Activated naive CD4-positive, alpha-beta T cell treated with anti-CD3 and anti-CD28 coated beads for 36 hours (primary cell): ENCODE measurements at regions not wholly inside any gene's neighbourhood (a gene's known extent, or its start where the extent isn't known, plus 50 kb on each side); places are given as distances from the start of the nearest gene placed in this dataset.

Source experiments
- CTCF ChIA-PET: fragments of 350-600 bp; sonication (Branson Sonifier 250); formaldehyde crosslinking; loops from one replicate; lab custom pipeline; 2021; ENCODE audit warnings: antibody characterized with exemption; lab: Charles Lee
- DNase-seq: peaks from one replicate; pipeline ENCODE4 v3.0.0-alpha.2; 2020
- H3K27ac Mint-ChIP-seq: one replicate; pipeline ENCODE4 v1.8.0; 2021; ENCODE audit warnings: mild to moderate bottlenecking, mixed read lengths
- H3K27me3 Mint-ChIP-seq: one replicate; pipeline ENCODE4 v1.8.0; 2021; ENCODE audit warnings: low read depth, mixed read lengths
- H3K36me3 Mint-ChIP-seq: one replicate; pipeline ENCODE4 v1.8.0; 2021; ENCODE audit warnings: low read depth, mixed read lengths
- H3K4me1 Mint-ChIP-seq: one replicate; pipeline ENCODE4 v1.8.0; 2021; ENCODE audit warnings: low read depth, mixed read lengths
- H3K4me3 Mint-ChIP-seq: one replicate; pipeline ENCODE4 v1.8.0; 2021; ENCODE audit warnings: mild to moderate bottlenecking, moderate library complexity, mixed read lengths
- H3K9me3 Mint-ChIP-seq: one replicate; pipeline ENCODE4 v1.8.0; 2021; ENCODE audit warnings: mixed read lengths
- intact Hi-C: fragments of 100-400 bp; cut with micrococcal nuclease; formaldehyde crosslinking; loops from one replicate; pipeline ENCODE4 v1.15.1; 2023

DNA sequence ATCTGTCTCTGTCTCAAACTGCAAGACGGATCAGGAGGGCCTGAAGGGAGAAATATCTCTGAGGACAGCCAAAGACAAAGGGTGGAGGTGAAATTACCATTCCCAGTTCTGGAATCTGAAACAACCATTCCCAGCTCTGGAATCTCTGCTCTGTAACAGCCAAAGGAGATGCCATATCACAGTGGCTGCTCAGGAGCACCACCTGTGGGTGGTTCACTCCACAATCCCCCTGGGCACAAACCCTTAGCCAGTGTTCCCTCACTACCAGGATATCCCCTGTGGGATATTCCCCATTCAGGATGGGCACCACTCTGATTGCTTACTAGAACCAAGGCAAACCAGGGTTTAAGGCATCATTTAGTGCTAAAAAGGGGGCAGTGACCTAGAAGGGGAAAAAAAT is 199.0 kb downstream of the HTR7 start:
- Mint-ChIP-seq H3K36me3 (no peaks in the 10 kb centered on the region), H3K27ac (no peak overlapping the region), H3K4me3 (no peak overlapping the region), H3K27me3 (peaks cover 4% of the 10 kb centered on the region), H3K4me1 (no peaks in the 10 kb centered on the region), H3K9me3 (peaks cover 3% of the 10 kb centered on the region)
- no peak for DNase-seq
- CTCF ChIA-PET: no interaction called here
- intact Hi-C loops: no loop called here

- Mint-ChIP-seq H3K27me3 (peaks cover 4% of the 10 kb centered on the region), H3K36me3 (no peaks in the 10 kb centered on the region), H3K9me3 (peaks cover 2% of the 10 kb centered on the region), H3K4me3 (no peak overlapping the region), H3K27ac (no peak overlapping the region), H3K4me1 (no peaks in the 10 kb centered on the region)
- CTCF ChIA-PET: no interaction called here
- DNase-seq: no peak
- intact Hi-C loops: no loop called here
Measured at GRCh38 chr10:90665905-90666662, 191.8 kb downstream of the HTR7 start.

DNA sequence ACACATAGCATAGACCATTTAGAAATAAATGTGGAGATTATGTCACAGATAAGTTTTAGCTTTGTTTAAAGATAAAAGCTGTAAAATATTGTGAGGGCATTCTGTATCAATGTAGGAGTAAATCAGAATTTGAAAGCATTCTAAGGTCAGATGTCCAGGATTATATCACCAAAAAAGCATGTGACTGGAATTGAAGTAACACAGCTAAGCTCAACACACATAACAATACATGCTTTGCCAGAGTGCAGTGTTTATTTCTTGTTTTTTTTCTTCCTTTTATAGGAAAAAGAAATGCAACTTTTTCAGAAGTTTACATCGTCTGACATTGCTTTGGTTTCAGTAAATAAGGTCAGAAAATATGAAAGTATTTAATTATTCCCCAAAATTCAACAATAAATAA is 183.4 kb downstream of the HTR7 start:
- Mint-ChIP-seq H3K27ac (no peak overlapping the region), H3K27me3 (peaks cover 6% of the 10 kb centered on the region), H3K9me3 (no peaks in the 10 kb centered on the region), H3K36me3 (no peaks in the 10 kb centered on the region), H3K4me1 (no peaks in the 10 kb centered on the region), H3K4me3 (no peak overlapping the region)
- intact Hi-C loops: no loop called here
- CTCF ChIA-PET: no interaction called here
- DNase-seq: no peak

DNA sequence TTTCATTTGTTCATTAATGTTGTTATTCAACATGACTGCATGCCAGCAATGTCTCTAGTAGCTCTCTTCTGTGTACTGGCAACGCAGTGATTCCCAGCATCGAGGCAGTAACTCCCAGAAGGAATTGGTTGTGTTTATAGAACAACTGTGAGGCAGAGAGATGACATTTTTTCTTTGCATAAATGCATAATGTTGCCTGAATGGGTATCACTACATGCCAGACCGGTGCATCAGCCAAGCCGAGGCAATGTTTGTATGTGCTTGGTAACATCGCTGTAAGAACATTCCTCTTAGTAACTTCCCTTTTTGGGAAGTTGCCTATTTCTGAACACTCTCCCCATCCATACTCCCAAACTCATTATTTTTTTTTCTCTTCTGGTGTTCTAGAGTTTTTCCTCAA is 182.9 kb downstream of the HTR7 start:
- peaks cover 6% of the 10 kb centered on the region for H3K27me3 Mint-ChIP-seq
- intact Hi-C loops: no loop called here
- H3K9me3 Mint-ChIP-seq: no peaks in the 10 kb centered on the region
- no peaks in the 10 kb centered on the region for H3K36me3 Mint-ChIP-seq
- no peak overlapping the region for H3K4me3 Mint-ChIP-seq
- H3K4me1 Mint-ChIP-seq: no peaks in the 10 kb centered on the region
- no peak overlapping the region for H3K27ac Mint-ChIP-seq
- CTCF ChIA-PET: no interaction called here
- DNase-seq: no peak

- Mint-ChIP-seq H3K9me3 (no peaks in the 10 kb centered on the region), H3K36me3 (no peaks in the 10 kb centered on the region), H3K27ac (no peak overlapping the region), H3K27me3 (peaks cover 6% of the 10 kb centered on the region), H3K4me3 (no peak overlapping the region), H3K4me1 (no peaks in the 10 kb centered on the region)
- CTCF ChIA-PET: no interaction called here
- DNase-seq: no peak
- intact Hi-C loops: no loop called here
Measured at GRCh38 chr10:90675621-90676020, 182.2 kb downstream of the HTR7 start.
